ENCODE measurements at regions not wholly inside any gene's neighbourhood (a gene's known extent, or its start where the extent isn't known, plus 50 kb on each side); places are given as distances from the start of the nearest gene placed in this dataset.
"Not testable (repeated sequence)": the region's sequence is repeated elsewhere in the genome, so short reads cannot be mapped to it uniquely, and the experiment has no call there.

- Histone ChIP-seq H3K4me3 (no peak overlapping the region), H3K36me3 (no peaks in the 10 kb centered on the region), H3K4me1 (no peaks in the 10 kb centered on the region), H3K27ac (no peak overlapping the region), H3K9me3 (no peaks in the 10 kb centered on the region), H3K27me3 (no peaks in the 10 kb centered on the region)
- no peak for TF ChIP-seq POLR2AphosphoS5 (IDR thresholded peaks at IDR 0.05)
- TF ChIP-seq EP300 (IDR thresholded peaks at IDR 0.05), result no peak
- no peak for TF ChIP-seq POLR2A (IDR thresholded peaks at IDR 0.05)
- no peak for TF ChIP-seq CTCF (IDR thresholded peaks at IDR 0.05)
- ATAC-seq (ENCODE audit: low FRiP score in 2 of 2) (no peak), DNase-seq (no peak)
- 43 to 68% methylated on average over 1 of the region's 1 CpG for WGBS, 2 donors
Observed at GRCh38 chr16:13336335-13336734, 434.9 kb downstream of the SHISA9 start.

GRCh38 chr16:13336907-13337881 is 435.8 kb downstream of the SHISA9 start:
- ATAC-seq (ENCODE audit: low FRiP score in 2 of 2); H3K4me1 ChIP-seq; H3K27ac ChIP-seq; H3K27me3 ChIP-seq; H3K9me3 ChIP-seq; DNase-seq; H3K4me3 ChIP-seq; H3K36me3 ChIP-seq: not testable (repeated sequence)
- 73 to 76% methylated on average over 6 of the region's 6 CpGs for WGBS, 2 donors

GRCh38 chr16:13338044-13338443 is 436.6 kb downstream of the SHISA9 start:
- Histone ChIP-seq H3K4me3 (no peak overlapping the region), H3K27ac (no peak overlapping the region), H3K4me1 (no peaks in the 10 kb centered on the region), H3K27me3 (no peaks in the 10 kb centered on the region), H3K9me3 (no peaks in the 10 kb centered on the region), H3K36me3 (no peaks in the 10 kb centered on the region)
- TF ChIP-seq EP300 (IDR thresholded peaks at IDR 0.05) (no peak), POLR2A (IDR thresholded peaks at IDR 0.05) (no peak), POLR2AphosphoS5 (IDR thresholded peaks at IDR 0.05) (no peak), CTCF (IDR thresholded peaks at IDR 0.05) (no peak)
- DNase-seq, result no peak
- ATAC-seq (ENCODE audit: low FRiP score in 2 of 2), result no peak
- WGBS, 2 donors, result 72 to 73% methylated on average over 3 of the region's 3 CpGs

- WGBS, 2 donors, result 70 to 75% methylated on average over 3 of the region's 3 CpGs
- Histone ChIP-seq H3K27ac (no peak overlapping the region), H3K36me3 (no peaks in the 10 kb centered on the region), H3K27me3 (no peaks in the 10 kb centered on the region), H3K4me3 (no peak overlapping the region), H3K4me1 (no peaks in the 10 kb centered on the region), H3K9me3 (no peaks in the 10 kb centered on the region)
- no peak for TF ChIP-seq EP300 (IDR thresholded peaks at IDR 0.05)
- no peak for TF ChIP-seq POLR2AphosphoS5 (IDR thresholded peaks at IDR 0.05)
- no peak for TF ChIP-seq CTCF (IDR thresholded peaks at IDR 0.05)
- TF ChIP-seq POLR2A (IDR thresholded peaks at IDR 0.05), result no peak
- no peak for ATAC-seq (ENCODE audit: low FRiP score in 2 of 2)
- DNase-seq, result no peak
Observed at GRCh38 chr16:13342675-13343074, 441.3 kb downstream of the SHISA9 start.

GRCh38 chr16:13344001-13344400 is 442.6 kb downstream of the SHISA9 start:
- DNase-seq (no peak), ATAC-seq (ENCODE audit: low FRiP score in 2 of 2) (no peak)
- no peaks in the 10 kb centered on the region for H3K27me3 ChIP-seq
- WGBS, 2 donors, result 53 to 63% methylated on average over 2 of the region's 2 CpGs
- no peaks in the 10 kb centered on the region for H3K4me1 ChIP-seq
- H3K36me3 ChIP-seq, result no peaks in the 10 kb centered on the region
- H3K4me3 ChIP-seq, result no peak overlapping the region
- H3K9me3 ChIP-seq, result no peaks in the 10 kb centered on the region
- TF ChIP-seq EP300 (IDR thresholded peaks at IDR 0.05), result no peak
- no peak for TF ChIP-seq CTCF (IDR thresholded peaks at IDR 0.05)
- no peak for TF ChIP-seq POLR2AphosphoS5 (IDR thresholded peaks at IDR 0.05)
- no peak for TF ChIP-seq POLR2A (IDR thresholded peaks at IDR 0.05)
- no peak overlapping the region for H3K27ac ChIP-seq

Data from upper lobe of left lung (tissue), 6 donors.